GM21367 (cell line): ENCODE measurements at regions not wholly inside any gene's neighbourhood (a gene's known extent, or its start where the extent isn't known, plus 50 kb on each side); places are given as distances from the start of the nearest gene placed in this dataset.
A peak's percentile ranks its signal among the peaks of the same experiment; 100 is the strongest.

Source experiments
- ATAC-seq: cut with Tn5 transposase; IDR thresholded peaks from one replicate; pipeline ENCODE4 v1.9.1; 2021; ENCODE audit not compliant: unreplicated experiment

DNA sequence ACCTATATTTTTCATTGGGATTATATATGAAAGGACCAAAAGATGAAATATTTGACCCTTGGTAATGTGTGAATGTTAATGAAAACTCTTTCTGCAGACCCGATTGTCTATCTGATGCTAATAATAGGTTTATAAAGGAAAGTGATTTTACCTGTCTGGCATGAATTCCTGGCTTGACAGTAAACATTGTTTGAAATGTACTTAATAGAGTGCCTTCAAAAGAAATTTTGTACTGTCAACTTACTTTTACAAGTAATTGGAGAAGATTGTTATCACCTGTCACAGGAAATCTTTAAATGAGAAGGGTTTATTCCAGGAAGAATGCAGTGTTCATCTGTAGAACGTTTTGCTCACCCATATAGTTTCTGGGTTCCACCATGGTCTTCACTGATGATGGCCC is 588.2 kb downstream of the INHBA start:
- ATAC-seq: no peak

DNA sequence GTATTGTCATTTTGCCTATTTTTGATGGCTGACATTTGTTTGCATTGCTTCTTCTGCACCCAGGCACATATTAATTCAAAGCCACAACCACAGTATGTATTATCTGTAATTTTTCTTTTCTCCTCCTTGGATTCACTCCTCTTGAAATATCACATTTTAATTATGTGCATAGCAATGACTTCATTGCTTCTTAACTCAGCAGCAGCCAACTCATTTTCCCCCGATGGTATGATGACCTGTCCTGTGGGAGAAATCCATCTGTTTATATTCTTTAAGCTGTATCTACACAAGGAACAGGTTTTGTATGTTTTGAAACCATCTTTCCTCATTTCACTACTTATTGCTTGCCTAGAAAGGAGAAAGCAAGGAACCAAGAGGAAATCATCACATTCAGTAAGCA is 588.8 kb downstream of the INHBA start:
- no peak for ATAC-seq

DNA sequence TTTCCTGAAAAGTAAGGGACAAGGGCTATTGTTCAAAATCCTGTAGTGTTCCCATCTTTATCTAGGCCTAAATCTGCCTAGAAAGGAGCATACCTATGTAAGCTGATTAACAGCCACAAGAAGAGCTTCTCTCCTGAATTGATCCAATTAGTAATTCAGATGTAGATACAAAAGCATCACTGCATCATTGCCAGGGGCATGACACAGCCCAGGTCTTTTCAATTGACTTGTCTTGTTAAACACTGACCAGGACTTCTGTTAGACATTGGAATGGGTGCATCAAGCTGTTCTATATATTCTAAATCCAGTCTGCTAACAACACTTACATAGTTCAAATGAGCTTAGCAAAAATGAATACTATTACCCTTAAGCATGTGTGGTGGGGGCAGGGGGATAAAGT is 589.2 kb downstream of the INHBA start:
- ATAC-seq: no peak

DNA sequence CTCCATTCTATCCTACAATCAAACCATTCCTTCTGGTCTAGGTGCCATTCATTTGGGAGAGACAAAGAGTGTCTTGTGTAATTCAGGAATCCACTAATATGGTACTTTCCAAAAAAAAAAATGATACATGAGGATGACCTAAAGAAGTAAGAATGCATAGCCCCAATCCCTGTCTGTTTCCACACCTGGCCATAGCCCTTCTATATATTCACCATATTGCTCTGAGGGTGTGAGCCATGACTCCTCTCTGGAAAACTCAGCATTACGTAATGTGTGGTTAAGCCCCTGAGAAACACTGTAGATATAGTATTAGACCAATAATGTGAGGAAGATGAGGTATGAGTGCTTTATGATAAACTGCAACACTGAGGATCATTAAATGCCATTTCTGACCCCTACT is 592.7 kb downstream of the INHBA start:
- no peak for ATAC-seq

DNA sequence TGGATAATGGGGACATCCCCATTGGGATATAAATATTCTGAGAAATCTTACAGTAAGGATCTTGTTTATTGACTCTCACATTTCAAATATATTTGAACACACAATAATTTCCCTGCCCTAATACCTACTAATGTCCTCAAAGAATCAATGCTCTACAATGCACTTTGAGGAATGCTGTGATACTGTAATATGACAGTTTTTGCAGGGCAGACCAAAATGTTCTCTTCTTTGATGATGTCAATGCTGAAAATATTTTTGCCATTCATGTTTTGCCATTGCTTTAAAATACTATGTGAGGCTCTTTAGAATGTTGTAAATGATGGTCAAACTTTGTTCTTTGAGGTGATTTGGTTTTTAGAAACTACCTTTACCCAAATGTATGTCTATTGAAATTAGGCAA is 594.1 kb downstream of the INHBA start:
- ATAC-seq: no peak

DNA sequence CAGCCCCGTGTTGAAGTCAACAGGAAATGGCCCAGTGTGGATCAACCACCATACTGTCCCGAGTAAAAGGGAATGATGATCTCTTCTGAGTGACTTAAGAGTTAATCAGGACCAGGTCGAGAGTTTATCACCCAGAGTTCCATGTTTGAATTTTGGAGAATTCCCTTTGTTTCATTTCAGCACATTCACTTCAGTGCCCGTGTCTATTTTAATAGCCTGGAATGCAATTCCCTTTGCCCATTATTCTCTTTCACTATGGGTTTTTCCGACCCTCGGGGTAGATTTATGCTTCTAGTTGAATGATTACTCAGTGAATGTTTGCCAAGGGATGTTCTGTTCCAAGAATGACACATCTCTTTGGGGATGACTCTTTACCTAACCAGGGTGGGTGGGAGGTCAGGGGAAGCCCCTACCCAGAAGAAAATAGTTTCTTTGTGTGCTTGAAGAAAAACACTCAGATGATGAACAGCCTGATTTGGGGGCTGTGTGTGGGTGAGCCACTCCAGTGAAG is 594.9 kb downstream of the INHBA start:
- ATAC-seq: no peak

DNA sequence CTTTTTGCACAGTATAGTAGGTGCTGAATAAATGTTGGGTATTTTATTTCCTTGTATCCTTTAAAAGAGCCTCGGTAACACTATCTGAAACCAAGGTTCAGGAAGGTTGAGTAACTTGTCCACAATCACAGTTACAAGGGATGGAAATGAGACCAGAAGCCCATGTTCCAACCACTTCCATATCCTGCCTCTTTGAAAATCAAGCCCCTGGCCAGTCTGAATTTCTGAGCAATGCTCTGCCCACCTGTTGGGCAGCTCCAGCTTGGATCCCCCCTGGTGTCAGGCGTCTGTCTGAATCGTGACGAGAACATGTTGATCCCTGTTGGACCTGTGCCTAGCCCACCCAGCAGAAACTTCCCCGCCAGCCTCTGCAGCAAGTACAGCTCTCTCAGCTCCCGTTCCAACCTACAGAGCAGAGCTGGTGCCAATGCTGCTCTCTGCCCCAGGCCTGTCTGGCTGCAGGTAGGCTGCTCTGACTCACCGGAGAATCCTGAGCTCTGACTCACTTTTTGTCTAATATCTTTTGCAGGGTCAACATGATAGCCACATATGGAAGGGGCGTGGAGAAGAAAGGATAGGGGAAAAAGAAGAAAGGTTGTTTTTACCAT is 595.5 kb downstream of the INHBA start:
- ATAC-seq: no peak

DNA sequence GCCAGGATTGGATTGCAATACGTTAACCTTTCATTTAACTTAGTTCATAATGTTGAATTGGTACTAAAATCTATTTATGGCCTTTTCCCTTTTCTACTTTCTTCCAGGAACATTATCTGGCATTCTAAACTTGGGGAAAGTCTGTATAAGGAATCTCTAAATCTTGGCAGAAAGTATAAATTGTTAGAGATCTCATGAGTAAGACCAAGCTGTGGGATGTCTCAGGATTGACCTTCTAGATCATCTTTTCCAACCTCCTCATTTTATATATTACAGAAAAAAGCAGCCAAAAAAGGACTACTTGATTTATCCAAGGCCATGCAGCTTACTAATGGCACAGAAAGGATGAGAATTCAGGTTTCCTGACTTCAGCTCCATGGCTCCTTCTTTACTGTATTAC is 598.3 kb downstream of the INHBA start:
- ATAC-seq: no peak

DNA sequence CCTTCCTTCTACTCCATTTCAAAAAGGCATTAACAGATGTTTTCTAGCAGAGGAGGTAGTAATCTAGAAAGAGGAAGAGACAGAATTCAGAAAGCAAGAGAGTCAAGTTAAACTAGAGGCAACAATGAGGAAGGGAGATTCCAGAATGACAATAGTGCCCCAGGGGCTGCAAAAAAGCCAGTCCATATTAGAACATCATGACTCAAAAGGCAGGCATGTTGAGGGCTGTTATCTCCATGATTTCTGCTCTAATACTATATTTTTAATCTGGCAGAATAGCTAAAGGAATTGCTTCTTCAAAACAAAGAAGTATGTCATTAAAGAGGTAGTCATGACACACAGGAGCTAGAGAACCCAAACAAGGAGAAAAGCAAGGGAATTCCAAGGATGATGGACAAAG is 599.6 kb downstream of the INHBA start:
- ATAC-seq: peak; percentile 75

DNA sequence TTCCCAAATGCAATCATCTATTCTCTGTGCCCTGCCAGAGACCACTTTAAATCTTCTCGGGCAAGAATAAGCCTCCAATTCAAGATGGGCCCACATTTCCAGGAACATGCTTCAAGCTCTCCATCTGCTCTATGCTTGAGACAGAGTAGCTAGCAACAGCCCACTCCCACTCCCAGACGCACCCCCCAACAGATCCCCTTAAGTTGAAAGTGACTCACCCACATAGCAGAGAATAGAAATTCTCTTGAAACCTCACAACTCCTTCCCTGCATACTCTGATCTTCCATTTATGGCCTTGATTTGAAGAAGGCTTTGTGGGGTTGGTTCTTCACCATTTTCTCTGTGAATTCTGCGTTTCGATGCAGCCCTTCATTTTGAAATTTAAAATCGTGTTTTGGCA is 604.0 kb downstream of the INHBA start:
- ATAC-seq: no peak

DNA sequence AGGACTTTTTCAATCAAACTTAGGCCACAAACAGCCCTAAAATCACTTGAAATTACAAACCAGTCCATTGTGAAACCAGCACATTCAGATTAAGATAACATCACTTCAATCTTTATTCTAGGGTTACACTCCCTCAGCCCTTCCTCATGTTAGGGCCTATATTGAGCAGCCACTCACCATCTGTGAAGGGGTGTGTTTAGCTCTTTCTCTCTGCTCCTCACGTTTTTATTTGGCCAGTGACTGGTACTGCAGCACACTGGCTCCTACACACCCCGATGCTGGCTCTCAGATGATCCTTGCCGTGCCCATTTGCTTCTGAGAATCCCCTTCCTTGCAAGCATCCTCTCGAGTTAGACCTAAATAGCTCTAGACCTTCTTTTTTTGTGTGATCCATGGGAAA is 604.5 kb downstream of the INHBA start:
- ATAC-seq: no peak

DNA sequence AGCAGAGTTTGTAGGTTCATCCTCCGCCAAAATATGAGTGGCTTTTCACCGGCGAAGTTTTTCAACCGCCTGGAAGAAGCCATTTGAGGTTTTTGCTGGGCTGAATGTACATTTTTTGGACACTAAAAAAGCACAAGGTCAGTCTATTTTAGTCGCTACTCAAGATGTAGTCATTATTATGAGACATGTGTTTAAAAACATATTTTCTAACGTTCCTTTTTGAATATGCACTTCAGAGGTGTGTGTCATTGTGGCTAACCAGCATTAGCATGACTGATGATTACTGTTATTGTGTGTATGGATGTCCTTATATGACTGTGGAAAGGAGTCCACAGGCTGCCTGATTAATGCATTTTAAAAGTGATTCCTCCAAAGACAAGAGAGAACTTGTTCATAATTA is 605.4 kb downstream of the INHBA start:
- ATAC-seq: no peak

DNA sequence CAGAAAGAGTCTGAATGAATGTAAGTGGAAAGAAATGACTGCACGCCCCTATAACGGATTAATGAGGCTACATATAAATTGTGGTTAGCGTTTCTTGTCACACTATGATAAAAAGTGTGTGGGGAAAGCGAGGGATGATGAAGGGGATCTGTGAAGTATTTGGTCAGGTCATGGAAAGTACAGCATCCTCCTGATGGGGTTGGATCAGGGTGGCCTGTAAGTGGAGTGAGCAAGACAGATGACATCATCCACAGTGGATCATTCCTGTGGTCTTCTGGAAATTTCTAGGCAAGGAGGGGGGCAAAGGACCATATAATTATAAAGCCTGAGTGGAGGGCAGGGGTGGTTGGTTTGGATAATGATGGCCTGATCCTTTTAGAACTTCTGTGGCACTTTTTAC is 606.0 kb downstream of the INHBA start:
- no peak for ATAC-seq

DNA sequence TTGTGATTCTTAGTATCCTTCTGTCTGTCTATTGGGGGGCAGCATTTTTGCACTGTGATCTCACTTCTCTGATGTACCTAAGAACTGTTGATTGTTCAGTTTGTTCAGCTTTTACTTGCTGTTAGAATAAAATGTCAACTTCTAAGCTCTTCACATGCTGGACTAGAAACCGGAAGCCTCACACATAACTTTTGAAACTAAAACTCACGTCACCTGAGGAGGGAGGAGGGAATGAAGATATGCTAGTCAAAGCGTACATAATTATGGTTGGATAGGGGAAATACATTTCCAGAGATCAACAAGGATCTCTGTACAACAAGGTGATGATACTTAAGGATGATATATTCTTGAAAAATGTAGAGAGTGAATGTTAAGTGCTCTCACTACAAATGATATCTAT is 609.7 kb downstream of the INHBA start:
- no peak for ATAC-seq

DNA sequence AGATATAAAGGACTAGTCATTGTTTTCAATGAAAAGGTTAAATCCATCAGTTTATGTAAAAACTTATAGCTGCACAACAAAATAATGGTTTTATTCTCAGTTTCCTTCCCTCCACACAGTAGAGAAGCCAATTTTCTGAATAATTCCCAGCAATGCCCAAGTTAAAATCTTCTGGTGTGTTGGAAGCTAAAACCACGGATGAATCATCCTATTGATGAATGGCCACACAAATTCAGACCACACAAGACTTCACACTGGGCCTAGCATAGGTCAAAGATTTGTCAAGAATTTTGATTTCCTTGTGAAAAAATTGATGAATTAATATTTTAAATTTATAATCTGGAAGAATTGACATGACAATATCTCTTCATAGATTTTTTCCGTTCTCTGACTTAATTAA is 617.6 kb downstream of the INHBA start:
- no peak for ATAC-seq

DNA sequence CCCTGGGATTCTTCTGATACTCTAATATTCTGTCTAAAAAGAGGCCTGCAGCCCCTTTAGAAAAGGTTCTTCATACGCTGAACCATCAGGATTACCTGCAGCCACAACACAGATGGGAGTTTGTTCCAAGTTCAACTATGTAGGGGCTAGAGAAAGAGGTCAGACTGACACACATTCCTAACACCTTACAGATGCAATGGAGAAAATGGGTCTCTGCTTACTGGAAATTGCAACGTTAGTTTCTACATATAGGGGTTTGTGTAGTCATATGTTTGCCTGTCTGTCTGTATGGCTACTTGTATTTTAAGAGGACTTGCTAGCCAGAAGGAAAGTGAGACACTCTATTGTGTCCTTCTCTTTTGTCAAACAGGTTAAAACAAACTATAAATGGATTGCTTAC is 618.5 kb downstream of the INHBA start:
- no peak for ATAC-seq

DNA sequence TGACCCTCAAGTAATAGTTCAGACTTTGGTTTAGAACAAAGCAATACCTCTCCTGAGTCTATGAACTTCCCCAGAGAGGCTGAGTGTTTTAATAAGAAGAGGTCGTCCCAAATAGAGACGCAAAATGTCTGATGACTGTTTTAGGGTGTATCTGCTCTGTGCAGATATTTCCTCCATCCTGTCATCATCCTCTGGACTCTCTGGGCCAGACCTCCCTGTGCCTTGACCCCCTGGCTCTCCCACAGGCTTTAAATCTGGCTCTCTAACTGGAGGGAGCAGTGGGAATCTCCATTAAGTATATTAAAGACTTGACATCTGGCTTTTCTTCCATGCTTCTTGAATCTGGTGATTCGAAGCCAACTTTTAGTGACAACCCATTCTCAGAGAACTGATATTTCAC is 633.3 kb downstream of the INHBA start:
- no peak for ATAC-seq

DNA sequence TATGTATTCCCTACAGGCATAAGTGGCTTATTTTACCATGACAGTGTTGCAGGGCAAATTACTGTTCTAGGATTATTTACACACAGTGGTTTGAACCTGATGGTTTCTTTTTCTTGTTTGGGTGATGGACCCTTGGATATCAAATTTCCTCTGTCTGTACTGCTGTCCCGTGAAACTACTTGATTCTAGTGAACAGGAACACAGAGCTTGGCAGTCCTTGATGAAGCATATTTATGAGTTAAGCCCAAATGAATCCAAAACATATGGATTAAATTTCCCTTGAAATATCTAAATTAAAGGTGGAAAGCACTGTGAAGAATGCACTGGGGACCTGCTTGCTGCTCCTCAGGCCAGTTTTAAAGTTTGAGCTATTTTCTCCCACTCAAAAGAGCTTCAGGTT is 635.3 kb downstream of the INHBA start:
- ATAC-seq: no peak

DNA sequence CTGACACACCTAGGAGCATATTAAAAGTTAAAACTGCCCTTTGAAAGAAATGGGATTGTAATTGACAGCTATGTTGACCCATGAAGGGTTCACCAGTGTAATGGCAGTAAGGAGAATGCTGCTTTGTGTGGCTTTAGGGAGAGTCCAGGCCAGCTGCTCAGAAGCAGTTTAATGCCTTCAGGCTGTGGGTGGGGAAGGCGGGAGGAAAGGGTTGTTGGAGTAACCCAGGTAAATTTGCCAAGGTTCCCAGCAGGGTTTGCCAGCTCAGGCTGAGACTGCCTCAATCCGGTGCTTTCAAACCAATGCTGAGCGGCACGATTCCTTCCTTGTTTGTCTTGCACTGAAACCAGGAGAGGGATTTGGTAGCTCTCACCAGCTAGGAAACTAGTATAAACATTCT is 637.2 kb downstream of the INHBA start:
- ATAC-seq: no peak

DNA sequence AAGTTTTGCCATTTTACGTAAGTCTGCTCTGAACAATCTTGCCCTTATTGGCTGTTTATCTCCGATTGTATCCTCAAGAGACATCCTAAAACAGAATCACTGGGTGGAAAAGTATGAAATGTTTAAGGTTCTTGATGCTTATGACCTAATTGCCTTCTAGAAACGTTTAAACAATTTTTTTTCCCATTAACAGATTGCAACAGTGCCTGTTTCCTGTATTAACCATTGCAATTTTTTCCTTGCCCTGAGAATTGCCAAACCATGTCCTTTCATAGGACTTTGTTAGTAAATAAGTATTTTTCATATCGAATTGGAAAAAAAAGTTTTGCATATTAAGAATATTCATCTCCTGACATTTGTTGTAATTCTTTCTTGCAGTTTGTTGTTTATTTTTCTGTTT is 639.8 kb downstream of the INHBA start:
- ATAC-seq: no peak

DNA sequence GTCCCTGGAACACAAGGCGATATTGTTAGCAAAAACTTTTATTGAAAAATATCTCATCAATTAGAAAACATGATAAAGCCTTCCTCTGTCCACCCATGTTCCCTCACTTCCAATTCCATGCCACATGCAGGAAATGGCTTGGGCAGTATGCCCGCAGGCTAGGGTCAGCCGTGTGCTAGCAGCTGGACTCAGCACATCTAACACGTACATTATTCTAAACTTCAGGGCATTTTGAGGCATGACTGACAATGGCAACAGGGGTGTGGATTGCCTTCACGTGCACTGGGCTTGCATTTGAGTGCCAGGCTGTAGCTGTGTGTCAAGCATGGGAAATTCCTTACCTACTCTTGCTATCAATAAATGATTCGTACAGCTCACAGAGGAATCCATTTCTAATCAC is 642.1 kb downstream of the INHBA start:
- no peak for ATAC-seq

DNA sequence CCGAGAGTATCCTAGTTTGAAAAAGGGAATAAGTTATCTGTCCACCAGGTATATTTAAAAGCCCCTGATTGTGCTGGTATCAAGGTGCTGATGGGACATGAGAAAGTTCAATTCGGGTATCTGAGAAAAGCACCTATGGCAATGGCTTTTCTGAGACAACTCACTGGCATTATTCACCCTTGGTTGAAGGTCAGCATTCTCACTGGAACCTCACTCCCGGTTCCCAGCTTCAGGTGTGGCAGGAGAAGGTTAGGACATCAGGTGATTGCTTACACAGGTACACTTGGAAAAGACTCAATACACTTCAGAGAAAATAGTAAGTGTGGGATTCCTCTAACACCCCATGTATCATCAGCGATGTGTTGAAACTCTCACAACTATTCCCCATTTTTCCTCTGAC is 643.1 kb downstream of the INHBA start:
- ATAC-seq: no peak

DNA sequence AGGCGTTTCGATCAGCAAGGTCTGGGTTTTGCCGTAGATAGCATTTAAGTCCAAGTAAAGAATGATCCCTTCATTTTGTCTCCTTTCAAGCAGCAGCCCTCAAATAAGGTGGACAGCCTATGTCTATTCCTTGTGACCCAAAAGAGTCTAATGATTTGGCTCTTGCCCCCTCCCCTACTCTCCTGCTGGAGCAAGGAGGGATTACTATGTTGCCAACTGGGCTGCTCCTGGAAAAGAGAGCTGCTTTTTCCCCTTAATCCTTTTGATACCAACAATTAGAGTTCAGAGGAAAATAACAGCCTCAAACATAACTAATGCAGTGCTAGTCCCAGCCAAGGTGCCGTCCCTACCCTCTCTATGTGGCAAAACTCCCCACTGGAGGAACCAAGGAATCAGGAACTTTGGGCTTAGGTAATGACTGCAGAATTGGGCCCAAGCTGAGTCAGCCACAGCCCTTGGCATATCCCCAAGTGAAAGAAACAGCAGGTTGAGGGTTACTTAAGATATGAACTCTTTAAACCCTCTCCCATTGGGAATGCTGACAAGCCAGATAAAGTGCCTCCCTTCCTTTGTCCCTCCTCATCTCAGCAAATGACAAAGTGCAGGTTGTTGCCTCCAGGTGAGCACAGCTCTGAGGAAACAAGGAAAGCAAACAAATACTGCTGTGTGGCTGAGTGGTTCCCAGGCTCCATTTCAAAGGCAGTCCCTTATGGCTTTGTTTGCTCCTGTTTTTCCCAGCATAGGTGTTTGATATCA is 643.7 kb downstream of the INHBA start:
- no peak for ATAC-seq
